Gastrocnemius medialis (tissue), 4 donors: ENCODE measurements at regions not wholly inside any gene's neighbourhood (a gene's known extent, or its start where the extent isn't known, plus 50 kb on each side); places are given as distances from the start of the nearest gene placed in this dataset.

Source experiments
- CTCF ChIP-seq, 5 experiments: fragments of 450-650 bp in 3 of 5; fragments of 200-600 bp in 2 of 5; sonication (generic) in 2 of 5; IDR thresholded peaks in 4 of 5; conservative IDR thresholded peaks in 1 of 5; 1 replicate in 4 of 5; 2 replicates in 1 of 5; pipeline ENCODE4 v1.5.1; 2016 to 2019; ENCODE audit warnings: antibody characterized with exemption in 5 of 5, mild to moderate bottlenecking in 3 of 5, moderate library complexity in 3 of 5
- POLR2A ChIP-seq, 2 donors: fragments of 450-650 bp; IDR thresholded peaks; one replicate each; pipeline ENCODE4 v1.6.1; 2017; ENCODE audit warnings: antibody characterized with exemption in 2 of 2, mild to moderate bottlenecking in 2 of 2, moderate library complexity in 2 of 2

DNA sequence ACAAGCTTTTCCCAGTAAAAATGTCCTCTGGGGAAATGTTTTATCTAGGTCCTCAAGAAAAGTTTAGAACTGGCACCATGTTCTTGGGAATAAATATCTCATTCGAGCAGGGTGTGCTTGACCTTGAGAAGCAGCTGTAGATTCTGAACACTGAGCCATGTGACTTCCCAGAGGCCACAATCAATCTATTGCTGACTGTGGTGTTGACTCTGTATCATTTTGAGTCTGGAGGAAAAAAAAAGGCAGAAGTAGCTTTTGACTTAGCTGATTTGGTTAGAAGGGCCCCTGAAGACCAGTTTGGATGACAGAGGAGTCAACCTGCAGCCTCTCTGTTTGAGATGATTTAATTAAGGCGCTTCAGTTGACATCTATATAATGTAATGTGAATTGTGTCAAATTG is 592.4 kb upstream of the SEL1L start:
- no peak for TF ChIP-seq CTCF (IDR thresholded peaks at IDR 0.05 in 4 of 5, conservative IDR thresholded peaks at IDR 0.05 in 1 of 5)
- TF ChIP-seq POLR2A (IDR thresholded peaks at IDR 0.05): no peak
